Memory B cell (primary cell): ENCODE measurements at regions not wholly inside any gene's neighbourhood (a gene's known extent, or its start where the extent isn't known, plus 50 kb on each side); places are given as distances from the start of the nearest gene placed in this dataset.

Experiments
- ATAC-seq: fragments of 150-1000 bp; cut with Tn5 transposase; 2 replicates; pipeline ENCODE4 v1.10.0; 2021; ENCODE audit warnings: low read depth, mild to moderate bottlenecking, moderate library complexity
- DNase-seq, 2 donors: peaks; one replicate each; pipeline ENCODE4 v3.0.0; 2022; ENCODE audit warnings: low spot score in 2 of 2
- H3K27ac Mint-ChIP-seq: one replicate; pipeline ENCODE4 v1.8.0; 2022; ENCODE audit warnings: mild to moderate bottlenecking, moderate library complexity, mixed read lengths
- H3K27me3 Mint-ChIP-seq: one replicate; pipeline ENCODE4 v1.8.0; 2022; ENCODE audit warnings: mixed read lengths
- H3K36me3 Mint-ChIP-seq: one replicate; pipeline ENCODE4 v1.8.0; 2022; ENCODE audit warnings: mild to moderate bottlenecking, mixed read lengths
- H3K4me1 Mint-ChIP-seq: one replicate; pipeline ENCODE4 v1.8.0; 2022; ENCODE audit warnings: mixed read lengths
- H3K4me3 Mint-ChIP-seq: one replicate; pipeline ENCODE4 v1.8.0; 2022; ENCODE audit warnings: mild to moderate bottlenecking, moderate library complexity, mixed read lengths
- H3K9me3 Mint-ChIP-seq: one replicate; pipeline ENCODE4 v1.8.0; 2022; ENCODE audit warnings: mixed read lengths

DNA sequence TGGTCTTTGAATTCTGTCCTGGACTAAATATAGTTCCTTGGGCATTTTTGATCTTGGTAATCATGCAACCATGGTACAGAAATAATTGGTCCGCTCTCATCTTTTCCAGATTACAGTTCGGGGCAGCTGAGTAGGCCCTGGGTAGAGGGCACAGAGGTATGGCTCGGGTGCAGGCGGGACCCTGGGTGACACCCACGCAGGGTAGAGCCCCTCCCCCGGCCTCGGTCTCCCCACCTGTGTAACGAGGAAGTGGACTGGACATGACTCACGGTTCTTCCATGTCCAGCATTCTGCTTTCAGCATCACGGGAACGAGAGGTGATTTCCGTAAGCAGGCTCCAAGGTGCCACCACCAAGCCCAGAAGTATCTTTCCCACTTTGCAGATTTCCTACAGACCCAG is 91.0 kb upstream of the DIO3 start:
- Mint-ChIP-seq H3K4me3 (no peak overlapping the region), H3K27me3 (peaks cover 4% of the 10 kb centered on the region), H3K36me3 (no peaks in the 10 kb centered on the region), H3K27ac (no peak overlapping the region), H3K9me3 (peaks cover 1% of the 10 kb centered on the region), H3K4me1 (no peaks in the 10 kb centered on the region)
- no peak for DNase-seq
- ATAC-seq, result no peak

- Mint-ChIP-seq H3K27me3 (peaks cover 8% of the 10 kb centered on the region), H3K4me3 (no peak overlapping the region), H3K4me1 (no peaks in the 10 kb centered on the region), H3K36me3 (no peaks in the 10 kb centered on the region), H3K9me3 (peaks cover 1% of the 10 kb centered on the region), H3K27ac (no peak overlapping the region)
- ATAC-seq, result no peak
- DNase-seq, result no peak
Measured at GRCh38 chr14:101471723-101472517, 89.4 kb upstream of the DIO3 start.

DNA sequence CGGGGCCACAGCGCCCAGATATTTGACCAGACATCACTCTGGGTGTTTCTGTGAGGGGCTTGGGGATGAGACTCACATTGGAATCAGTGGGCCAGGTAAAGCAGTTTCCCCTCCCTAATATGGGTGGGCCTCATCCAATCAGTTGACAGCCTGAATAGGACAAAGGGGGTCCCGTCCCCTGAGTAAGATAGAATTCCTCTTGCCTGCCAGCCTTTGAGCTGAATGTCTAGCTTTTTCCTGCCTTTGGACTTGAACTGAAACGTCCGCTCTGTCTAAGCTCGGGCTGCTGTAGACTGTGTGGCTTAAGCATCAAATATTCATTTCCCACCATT is 88.8 kb upstream of the DIO3 start:
- Mint-ChIP-seq H3K27ac (no peak overlapping the region), H3K4me3 (no peak overlapping the region), H3K27me3 (peaks cover 6% of the 10 kb centered on the region), H3K9me3 (peaks cover 1% of the 10 kb centered on the region), H3K4me1 (no peaks in the 10 kb centered on the region), H3K36me3 (no peaks in the 10 kb centered on the region)
- DNase-seq (no peak), ATAC-seq (no peak)

- peaks cover 1% of the 10 kb centered on the region for H3K9me3 Mint-ChIP-seq
- H3K4me3 Mint-ChIP-seq, result no peak overlapping the region
- no peak overlapping the region for H3K27ac Mint-ChIP-seq
- H3K27me3 Mint-ChIP-seq, result peaks cover 6% of the 10 kb centered on the region
- ATAC-seq, result no peak
- no peaks in the 10 kb centered on the region for H3K4me1 Mint-ChIP-seq
- H3K36me3 Mint-ChIP-seq, result no peaks in the 10 kb centered on the region
- no peak for DNase-seq
Measured at GRCh38 chr14:101473045-101473729, 88.1 kb upstream of the DIO3 start.

DNA sequence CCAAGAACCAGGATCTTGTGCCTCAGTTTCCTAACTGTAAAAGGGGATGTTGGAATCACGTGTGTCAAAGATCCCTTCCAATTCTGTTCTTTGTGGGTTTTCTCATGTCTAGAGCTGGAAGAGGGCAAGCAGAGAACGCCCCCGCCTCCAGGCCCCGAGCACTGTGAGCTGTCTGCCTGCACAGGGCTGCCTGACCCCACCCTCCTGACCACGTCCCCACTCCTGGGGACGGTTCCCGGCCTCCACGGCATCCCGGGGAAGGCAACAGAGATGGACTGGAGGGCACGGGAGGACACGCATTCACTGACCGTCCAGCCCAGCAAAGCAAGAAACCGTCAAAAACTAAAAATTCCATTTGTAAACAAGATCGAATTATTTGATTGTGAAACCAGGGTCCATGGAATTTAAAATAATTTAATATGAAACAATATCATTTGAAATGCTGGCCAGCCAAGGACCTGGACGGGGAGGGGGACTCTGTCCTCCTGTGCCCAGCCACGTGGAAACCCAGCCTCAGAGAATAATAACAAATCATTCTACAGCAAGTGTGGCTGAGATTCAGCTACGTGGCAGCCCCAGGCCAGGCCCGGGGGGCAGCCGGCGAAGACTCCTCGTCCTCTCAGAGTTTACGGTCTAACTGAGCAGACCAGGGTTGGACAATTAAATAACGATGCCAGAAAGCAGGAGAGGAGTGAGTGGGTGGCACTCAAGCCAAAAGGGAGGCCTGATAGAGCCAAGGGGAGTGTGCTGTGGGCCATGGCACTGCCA is 87.3 kb upstream of the DIO3 start:
- ATAC-seq (no peak), DNase-seq (no peak)
- no peak overlapping the region for H3K27ac Mint-ChIP-seq
- H3K36me3 Mint-ChIP-seq, result no peaks in the 10 kb centered on the region
- peaks cover 6% of the 10 kb centered on the region for H3K27me3 Mint-ChIP-seq
- H3K4me3 Mint-ChIP-seq, result no peak overlapping the region
- H3K4me1 Mint-ChIP-seq, result no peaks in the 10 kb centered on the region
- H3K9me3 Mint-ChIP-seq, result peaks cover 1% of the 10 kb centered on the region

DNA sequence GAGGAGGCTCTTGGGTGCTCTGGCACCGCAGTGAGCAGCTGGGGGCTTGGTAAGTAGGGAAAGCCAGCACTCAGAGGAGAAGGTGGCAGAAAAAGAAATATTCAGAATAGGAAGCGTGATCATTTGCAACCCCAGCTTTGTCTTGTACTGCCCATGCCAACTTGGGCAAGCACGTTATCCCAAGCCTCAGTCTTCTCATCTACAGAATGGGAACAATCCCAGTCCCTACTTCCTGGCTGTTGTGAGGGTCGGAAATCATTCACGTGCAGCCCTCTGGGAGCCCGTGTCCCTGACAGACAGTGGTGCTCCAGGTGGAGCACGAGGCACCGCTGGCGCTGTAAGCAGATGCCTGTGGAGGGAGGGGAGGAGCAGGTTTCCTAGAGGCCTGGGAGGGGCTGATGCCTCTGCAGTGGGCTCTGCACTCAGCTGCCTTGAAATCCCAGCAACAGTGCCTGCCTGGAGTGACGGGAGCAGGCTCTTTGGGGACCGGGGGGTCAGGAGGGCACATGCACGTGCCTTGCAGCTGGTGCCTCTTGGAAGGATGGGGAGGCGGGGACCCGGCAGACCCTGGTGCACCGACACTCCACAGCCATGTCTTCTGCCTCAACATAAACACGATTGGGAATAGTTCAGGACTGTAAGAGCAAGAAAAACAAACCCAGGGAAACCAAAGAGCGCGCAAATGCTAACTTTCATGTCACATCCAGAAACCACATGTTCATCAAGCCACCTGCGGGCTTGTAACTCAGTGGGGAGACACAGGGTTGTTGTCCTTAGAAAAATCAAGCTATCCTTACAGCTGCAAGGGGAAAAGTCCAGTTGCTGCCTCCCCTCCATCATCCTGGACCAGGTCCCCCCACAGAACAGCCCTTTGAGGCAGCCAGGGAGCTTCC is 86.5 kb upstream of the DIO3 start:
- Mint-ChIP-seq H3K4me3 (no peak overlapping the region), H3K4me1 (no peaks in the 10 kb centered on the region), H3K27me3 (peaks cover 6% of the 10 kb centered on the region), H3K36me3 (no peaks in the 10 kb centered on the region), H3K27ac (no peak overlapping the region), H3K9me3 (peaks cover 1% of the 10 kb centered on the region)
- DNase-seq (no peak), ATAC-seq (no peak)

- peaks cover 1% of the 10 kb centered on the region for H3K9me3 Mint-ChIP-seq
- no peaks in the 10 kb centered on the region for H3K4me1 Mint-ChIP-seq
- ATAC-seq, result no peak
- H3K36me3 Mint-ChIP-seq, result no peaks in the 10 kb centered on the region
- no peak overlapping the region for H3K4me3 Mint-ChIP-seq
- H3K27ac Mint-ChIP-seq, result no peak overlapping the region
- H3K27me3 Mint-ChIP-seq, result peaks cover 6% of the 10 kb centered on the region
- DNase-seq, result no peak
Measured at GRCh38 chr14:101475456-101476257, 85.6 kb upstream of the DIO3 start.

- DNase-seq (no peak), ATAC-seq (no peak)
- H3K4me3 Mint-ChIP-seq, result no peak overlapping the region
- no peaks in the 10 kb centered on the region for H3K36me3 Mint-ChIP-seq
- H3K27me3 Mint-ChIP-seq, result peaks cover 6% of the 10 kb centered on the region
- H3K4me1 Mint-ChIP-seq, result no peaks in the 10 kb centered on the region
- H3K9me3 Mint-ChIP-seq, result peaks cover 1% of the 10 kb centered on the region
- no peak overlapping the region for H3K27ac Mint-ChIP-seq
Measured at GRCh38 chr14:101476258-101476915, 84.9 kb upstream of the DIO3 start.

GRCh38 chr14:101476916-101477553 is 84.3 kb upstream of the DIO3 start:
- H3K27me3 Mint-ChIP-seq, result peaks cover 6% of the 10 kb centered on the region
- no peak overlapping the region for H3K4me3 Mint-ChIP-seq
- H3K4me1 Mint-ChIP-seq, result no peaks in the 10 kb centered on the region
- no peak for ATAC-seq
- peaks cover 1% of the 10 kb centered on the region for H3K9me3 Mint-ChIP-seq
- H3K27ac Mint-ChIP-seq, result no peak overlapping the region
- no peak for DNase-seq
- no peaks in the 10 kb centered on the region for H3K36me3 Mint-ChIP-seq

DNA sequence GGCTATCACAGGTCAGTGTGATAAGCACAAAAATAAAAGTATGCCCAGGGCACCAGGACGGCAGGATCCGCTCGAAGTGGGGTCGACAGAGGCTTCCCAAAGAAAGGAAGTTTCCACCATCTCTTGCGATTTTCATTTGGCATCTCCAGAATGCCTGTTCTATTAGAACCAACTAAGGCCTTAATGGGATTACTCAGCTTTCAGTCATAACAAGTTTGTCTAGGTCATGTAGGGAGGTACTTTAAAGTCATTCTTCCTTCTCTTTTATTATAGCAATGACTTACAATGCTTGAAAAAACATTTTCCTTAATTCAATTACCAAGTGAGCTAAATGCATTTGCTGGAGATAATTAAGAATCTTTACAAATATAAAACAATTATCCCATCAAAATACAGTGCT is 83.6 kb upstream of the DIO3 start:
- DNase-seq (no peak), ATAC-seq (no peak)
- Mint-ChIP-seq H3K4me3 (no peak overlapping the region), H3K27ac (no peak overlapping the region), H3K36me3 (no peaks in the 10 kb centered on the region), H3K4me1 (no peaks in the 10 kb centered on the region), H3K9me3 (peaks cover 3% of the 10 kb centered on the region), H3K27me3 (peaks cover 6% of the 10 kb centered on the region)

DNA sequence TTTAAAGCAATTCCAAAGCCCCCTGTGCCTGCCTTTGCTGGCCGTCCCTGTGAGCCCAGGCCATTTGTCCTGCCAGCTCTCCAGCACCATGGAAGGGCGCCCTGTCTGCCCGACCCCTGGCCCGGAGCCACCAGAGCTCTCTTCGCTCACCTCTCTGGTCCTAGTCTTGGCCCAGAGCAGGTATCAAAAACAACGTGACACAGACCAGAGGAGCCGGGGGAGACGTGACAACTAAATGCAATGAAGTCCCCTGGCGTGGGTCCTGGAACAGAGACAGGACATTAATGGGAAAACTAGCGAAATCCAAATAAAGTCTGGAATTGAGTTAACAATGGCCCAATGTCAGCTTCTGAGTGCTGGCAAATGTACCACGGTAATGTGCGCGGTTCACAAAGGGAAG is 83.2 kb upstream of the DIO3 start:
- H3K27ac Mint-ChIP-seq, result no peak overlapping the region
- H3K4me3 Mint-ChIP-seq, result no peak overlapping the region
- no peaks in the 10 kb centered on the region for H3K4me1 Mint-ChIP-seq
- no peak for ATAC-seq
- H3K9me3 Mint-ChIP-seq, result peaks cover 2% of the 10 kb centered on the region
- H3K36me3 Mint-ChIP-seq, result no peaks in the 10 kb centered on the region
- no peak for DNase-seq
- peaks cover 6% of the 10 kb centered on the region for H3K27me3 Mint-ChIP-seq

- peaks cover 4% of the 10 kb centered on the region for H3K27me3 Mint-ChIP-seq
- ATAC-seq (no peak), DNase-seq (no peak)
- no peak overlapping the region for H3K27ac Mint-ChIP-seq
- H3K4me3 Mint-ChIP-seq, result no peak overlapping the region
- H3K9me3 Mint-ChIP-seq, result peaks cover 5% of the 10 kb centered on the region
- H3K4me1 Mint-ChIP-seq, result no peaks in the 10 kb centered on the region
- no peaks in the 10 kb centered on the region for H3K36me3 Mint-ChIP-seq
Measured at GRCh38 chr14:101478796-101479410, 82.4 kb upstream of the DIO3 start.
